DMS114 treated with DMSO at 0.1 percent for 48 hours (cell line): ENCODE measurements at regions not wholly inside any gene's neighbourhood (a gene's known extent, or its start where the extent isn't known, plus 50 kb on each side); places are given as distances from the start of the nearest gene placed in this dataset.
A peak's percentile ranks its signal among the peaks of the same experiment; 100 is the strongest.

Experiments used
- DNase-seq: peaks from one replicate; lab custom pipeline; 2025; ENCODE audit not compliant: unreplicated experiment; lab: John Stamatoyannopoulos, UW

GRCh38 chr16:85384833-85385462, 228.2 kb upstream of the GSE1 start:
- DNase-seq: no peak

GRCh38 chr16:85385463-85386331, 227.4 kb upstream of the GSE1 start:
- DNase-seq: no peak

- DNase-seq: no peak
Measured at GRCh38 chr16:85386467-85387170, 226.5 kb upstream of the GSE1 start.

DNA sequence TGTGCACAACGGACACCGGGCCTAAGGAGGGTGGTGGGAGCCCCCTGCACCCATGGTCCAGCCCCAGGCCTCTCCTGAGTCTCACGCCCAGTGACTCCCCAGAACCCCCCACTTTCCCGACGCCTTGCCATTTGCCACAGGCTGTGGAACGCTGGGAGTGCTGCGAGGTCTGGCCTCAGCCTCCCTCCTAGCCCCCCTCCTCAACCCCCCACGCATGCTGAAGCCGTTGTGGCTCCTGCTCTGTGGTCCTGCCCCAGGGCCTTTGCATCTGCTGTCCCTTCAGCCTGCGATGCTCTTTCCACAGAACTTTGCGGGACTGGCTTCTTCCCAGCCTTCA, 226.0 kb upstream of the GSE1 start:
- DNase-seq: no peak

DNA sequence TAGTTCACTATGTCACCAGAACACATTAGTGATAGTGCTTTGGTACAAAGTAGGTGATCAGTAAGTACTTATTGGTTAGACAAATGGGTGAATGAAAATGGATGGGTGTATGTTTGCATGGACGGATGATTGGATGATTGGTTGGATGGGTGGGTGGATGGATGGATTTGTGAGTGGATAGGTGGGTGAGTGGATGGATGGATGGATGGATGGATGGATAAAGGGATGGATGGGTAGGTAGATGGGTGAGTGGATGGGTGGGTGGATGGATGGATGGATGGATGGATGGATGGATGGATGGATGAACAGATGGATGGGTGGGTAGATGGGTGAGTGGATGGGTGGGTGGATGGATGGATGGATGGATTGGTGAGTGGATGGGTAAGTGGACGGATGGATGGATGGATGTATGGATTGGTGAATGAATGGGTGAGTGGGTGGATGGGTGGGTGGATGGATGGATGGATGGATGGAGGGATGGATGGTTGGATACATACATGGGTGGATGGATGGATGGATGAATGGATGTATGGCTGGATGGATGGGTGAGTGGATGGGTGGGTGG, 225.3 kb upstream of the GSE1 start:
- no peak for DNase-seq

- no peak for DNase-seq
Measured at GRCh38 chr16:85389679-85390470, 223.2 kb upstream of the GSE1 start.

DNA sequence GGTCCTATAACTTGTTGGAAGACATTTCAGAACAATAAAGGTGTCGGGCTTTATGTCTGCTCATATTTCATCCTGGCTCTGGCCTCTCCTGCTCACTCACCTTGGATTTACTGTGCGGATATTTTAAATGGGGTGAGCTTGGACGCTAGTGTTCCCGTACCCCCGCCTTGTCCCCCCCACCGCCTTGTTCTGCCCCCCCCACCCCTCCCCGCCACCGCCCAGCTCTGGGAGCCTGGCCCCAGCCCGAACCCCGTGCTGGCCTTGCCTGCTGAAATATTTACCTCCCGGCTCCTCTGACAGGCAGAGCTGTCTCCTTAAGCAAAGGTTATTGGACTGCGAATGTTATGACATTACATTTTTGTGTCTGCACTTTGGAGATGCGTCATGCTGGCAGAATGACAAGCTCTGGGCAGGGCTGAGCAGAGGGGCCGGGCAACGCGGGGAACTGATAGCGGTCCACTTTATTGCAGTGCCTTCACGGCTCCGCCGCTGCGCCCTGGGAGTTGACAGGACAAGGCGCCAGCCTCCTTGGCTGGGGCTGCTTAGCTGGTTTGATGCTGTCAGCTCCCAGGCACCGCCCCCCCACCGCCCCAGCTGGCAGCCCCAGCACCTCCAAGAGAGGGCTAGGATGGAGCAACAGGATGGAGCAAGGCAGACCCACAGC, 222.5 kb upstream of the GSE1 start:
- DNase-seq: no peak

DNA sequence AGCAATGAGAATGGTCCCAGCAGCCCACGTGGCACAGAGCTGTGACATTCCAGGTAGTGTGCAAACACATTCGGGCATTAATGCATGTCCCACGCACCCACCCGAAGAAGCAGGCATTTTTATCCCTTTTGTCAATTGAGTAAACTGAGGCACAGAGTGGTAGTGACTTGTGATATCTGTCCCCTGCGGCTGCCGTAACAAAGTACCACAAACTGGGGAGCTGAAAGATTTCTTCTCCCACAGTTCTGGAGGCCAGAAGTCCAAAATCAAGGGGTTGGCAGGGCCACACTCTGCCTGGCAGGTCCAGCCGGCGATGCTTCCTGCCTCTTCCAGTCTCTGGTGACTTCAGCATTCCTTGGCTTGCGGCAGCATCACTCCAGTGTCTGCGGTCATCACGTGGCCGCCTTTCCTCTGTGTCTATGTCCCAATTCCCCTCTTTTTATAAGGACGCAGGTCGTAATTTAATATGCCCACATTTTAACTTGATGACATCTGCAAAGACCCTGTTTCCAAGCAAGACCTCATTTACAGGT, 221.9 kb upstream of the GSE1 start:
- DNase-seq: no peak

DNA sequence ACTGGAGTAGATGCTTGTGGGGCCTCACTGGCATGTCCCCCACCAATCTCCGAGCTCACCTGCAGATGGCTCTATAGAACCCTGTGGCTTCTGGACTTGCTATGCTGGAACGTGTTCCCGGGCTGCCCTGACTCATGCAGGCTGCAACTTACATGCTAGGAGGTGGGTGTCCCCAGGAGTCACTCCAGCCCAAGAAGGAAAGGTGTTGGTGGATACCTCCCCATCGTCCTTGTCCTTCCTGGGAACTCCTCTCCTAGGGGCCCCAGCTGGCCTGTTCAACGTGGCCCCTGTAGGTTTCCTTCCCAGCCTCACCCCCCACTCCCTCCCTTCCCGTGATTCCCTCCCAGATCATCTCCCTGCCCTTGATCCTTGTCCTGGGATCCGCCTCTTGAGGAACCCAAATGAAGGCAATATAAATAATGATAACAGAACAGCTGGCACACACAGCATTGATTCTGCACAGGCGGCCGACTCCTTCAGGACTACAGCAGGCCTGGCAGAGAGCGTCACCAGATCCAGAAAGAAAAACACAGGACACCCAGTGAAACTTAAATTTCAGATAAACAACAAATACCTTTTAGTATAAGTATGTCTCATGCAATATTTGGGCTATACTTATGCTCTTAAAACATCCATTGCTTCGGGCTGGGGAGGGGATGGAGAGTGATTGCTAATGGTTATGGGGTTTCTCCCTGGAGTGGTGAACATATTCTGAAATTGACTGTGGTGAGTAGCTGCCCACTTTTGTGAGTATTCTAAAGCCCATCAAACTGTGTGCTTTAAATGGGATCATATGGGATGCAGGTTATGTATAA, 221.1 kb upstream of the GSE1 start:
- no peak for DNase-seq

DNA sequence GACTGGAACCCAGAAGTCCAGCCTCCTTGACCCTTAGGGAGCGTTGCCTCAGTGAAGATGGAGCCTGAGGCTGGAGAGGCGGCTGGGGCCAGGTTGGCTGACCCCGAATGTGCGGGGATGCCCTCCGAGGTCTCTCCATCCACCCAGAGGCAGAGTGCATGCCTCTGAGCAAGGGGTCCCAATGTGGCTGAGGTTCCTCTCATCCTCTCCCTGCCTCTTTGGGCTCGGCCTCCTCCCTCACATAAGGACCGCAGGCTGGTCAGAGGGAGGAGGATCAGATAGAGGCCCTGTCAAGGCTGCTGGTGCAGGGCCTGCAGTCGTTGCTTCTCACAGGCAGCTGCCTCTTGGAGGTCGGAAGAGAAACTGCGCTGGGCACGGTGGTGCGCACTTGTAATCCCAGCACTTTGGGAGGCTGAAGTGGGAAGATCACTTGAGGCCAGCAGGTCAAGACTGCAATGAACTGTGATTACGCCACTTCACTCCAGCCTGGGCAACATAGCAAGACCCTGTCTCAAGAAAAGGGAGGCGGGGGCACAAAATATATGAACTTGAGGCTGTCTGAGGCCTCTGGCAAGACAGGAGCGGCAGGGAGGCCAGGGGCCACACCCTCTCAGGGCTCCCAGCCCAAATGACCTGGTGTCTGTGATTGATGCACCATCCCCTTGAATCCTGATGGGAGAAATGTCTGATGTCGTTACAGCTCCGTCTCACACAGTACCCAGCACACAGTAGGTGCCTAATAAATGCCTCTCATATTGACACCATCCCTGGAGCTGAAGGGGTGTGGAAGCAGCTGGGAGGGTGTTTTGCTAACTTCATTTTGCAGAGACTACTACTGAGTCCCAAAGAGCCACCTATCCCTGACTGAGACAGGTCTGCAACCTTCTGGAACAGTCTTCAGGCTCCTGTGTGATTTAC, 220.1 kb upstream of the GSE1 start:
- no peak for DNase-seq

- peak; percentile 16 for DNase-seq
Measured at GRCh38 chr16:85393674-85394451, 219.3 kb upstream of the GSE1 start.

DNA sequence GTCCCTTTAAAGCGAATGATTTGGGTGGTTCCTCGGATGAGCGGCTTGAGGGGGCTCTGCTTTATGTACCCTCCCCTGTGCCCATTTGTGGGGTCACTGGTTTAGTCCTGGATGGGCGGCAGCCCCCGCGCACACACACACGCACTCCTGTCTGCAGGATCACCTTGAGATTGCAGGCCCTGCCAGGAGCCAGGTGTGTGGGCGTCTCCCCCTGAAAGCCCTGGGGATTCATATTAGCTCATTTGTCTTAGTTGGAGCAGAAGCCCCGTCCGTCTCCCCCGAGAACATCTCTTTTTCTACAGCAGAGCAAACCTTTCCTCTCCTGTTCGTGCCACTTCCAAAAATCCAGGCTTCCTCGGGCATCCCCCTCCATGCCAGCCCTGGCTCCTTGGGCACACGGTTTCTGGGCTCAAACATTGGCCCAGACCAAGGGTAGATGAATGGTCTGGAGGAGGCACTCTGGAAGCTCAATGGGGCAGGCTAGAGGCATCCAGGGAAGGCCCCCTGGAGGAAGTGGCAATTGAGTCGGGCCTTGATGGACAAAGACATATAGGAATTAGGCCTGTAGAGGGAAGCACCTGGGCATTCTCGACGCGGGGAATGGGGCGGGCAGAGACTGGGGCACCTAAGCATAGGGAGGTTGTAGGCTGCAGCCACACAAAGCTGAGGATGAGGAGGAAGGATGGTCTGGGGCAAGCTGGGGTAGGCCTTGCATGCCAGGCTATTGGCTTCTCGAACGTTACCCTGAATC, 218.5 kb upstream of the GSE1 start:
- DNase-seq: no peak

DNA sequence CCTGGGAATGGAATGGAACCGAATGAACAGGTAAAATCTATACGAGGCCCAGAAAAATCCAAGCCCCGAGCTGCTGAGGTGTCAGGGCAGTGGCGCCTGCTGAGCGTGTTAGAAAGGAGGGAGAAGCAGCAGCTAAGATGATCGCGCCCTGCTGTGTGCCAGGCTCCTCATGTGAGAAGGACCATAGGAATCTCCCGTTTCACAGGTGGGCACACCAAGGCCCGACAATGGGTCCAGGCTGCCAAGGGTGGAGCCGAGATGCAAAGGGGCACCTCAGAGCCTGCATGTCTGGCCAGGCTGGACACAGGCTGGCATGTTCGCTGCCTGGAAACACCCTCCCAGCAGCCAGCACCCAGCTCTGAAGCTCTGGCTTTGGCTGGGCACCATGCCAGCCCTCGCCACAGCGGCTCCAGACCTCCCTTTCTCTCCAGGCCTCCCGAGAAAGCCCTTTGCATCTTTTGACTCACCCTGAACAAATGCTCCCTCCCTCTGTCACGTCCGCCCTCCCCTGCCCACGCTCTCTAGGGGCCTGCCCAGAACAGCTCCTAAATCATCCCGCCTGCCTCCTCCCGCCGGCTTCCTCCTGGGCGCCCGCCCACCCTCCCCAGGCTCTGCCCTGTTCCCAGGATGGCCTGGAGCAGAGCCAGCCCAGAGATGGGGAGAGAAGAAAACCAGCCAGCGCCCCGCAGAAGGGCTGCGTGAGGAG, 217.8 kb upstream of the GSE1 start:
- DNase-seq: no peak

- DNase-seq: no peak
Measured at GRCh38 chr16:85395913-85396878, 216.9 kb upstream of the GSE1 start.
